Lower lobe of right lung (tissue), 2 donors: ENCODE measurements at regions not wholly inside any gene's neighbourhood (a gene's known extent, or its start where the extent isn't known, plus 50 kb on each side); places are given as distances from the start of the nearest gene placed in this dataset.

ENCODE experiments used
- ATAC-seq, 2 donors: fragments of 200-7000 bp; cut with Tn5 transposase; one replicate each; pipeline ENCODE4 v1.9.1; 2020 to 2022; ENCODE audit warnings: mild to moderate bottlenecking in 2 of 2, moderate library complexity in 2 of 2
- DNase-seq: peaks from one replicate; pipeline ENCODE4 v3.0.0-alpha.2; 2020
- H3K27ac ChIP-seq: fragments of 200-600 bp; one replicate; pipeline ENCODE4 v1.8.0; 2022
- H3K27me3 ChIP-seq: fragments of 200-600 bp; one replicate; pipeline ENCODE4 v1.8.0; 2022; ENCODE audit warnings: low read depth
- H3K36me3 ChIP-seq: fragments of 200-600 bp; one replicate; pipeline ENCODE4 v1.8.0; 2022; ENCODE audit warnings: mild to moderate bottlenecking
- H3K4me1 ChIP-seq: fragments of 200-600 bp; one replicate; pipeline ENCODE4 v1.8.0; 2022
- H3K4me3 ChIP-seq: fragments of 200-600 bp; one replicate; pipeline ENCODE4 v1.8.0; 2022; ENCODE audit warnings: mild to moderate bottlenecking
- H3K9me3 ChIP-seq: fragments of 200-600 bp; one replicate; pipeline ENCODE4 v1.8.0; 2022
- intact Hi-C: fragments of 100-400 bp; cut with DNase I; formaldehyde crosslinking; loops from one replicate; pipeline ENCODE4 v1.11.0; 2022
- TF ChIP-seq, protein P1 (sequence below): fragments of 200-600 bp; IDR thresholded peaks from one replicate; pipeline ENCODE4 v1.8.0; 2022; ENCODE audit warnings: antibody characterized with exemption, mild to moderate bottlenecking
- donor health status: DM: no; HTN: yes; CAD: no; lungs with severe emphysema.

DNA sequence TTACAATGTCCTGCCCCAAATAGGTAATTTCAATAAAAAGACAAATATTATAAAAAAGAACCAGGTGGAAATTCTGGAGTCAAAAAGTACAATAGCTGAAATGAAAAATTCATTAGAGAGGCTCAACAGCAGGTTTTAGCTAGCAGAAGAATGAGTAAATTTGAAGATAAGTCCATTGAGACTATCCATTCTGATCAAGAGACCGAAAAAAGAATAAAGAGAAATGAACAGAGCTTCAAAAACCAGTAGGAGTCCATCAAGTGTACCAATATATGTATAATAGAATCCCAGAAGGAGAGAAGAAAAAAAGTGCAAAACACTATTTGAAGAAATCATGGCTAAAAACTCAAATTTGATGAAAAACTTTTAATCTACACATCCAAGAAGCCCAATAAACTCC lies 60.5 kb upstream of the POMGNT2 start:
- no peak overlapping the region for H3K4me3 ChIP-seq
- H3K36me3 ChIP-seq: no peaks in the 10 kb centered on the region
- DNase-seq: no peak
- H3K27ac ChIP-seq: no peak overlapping the region
- TF ChIP-seq, protein P1, sequence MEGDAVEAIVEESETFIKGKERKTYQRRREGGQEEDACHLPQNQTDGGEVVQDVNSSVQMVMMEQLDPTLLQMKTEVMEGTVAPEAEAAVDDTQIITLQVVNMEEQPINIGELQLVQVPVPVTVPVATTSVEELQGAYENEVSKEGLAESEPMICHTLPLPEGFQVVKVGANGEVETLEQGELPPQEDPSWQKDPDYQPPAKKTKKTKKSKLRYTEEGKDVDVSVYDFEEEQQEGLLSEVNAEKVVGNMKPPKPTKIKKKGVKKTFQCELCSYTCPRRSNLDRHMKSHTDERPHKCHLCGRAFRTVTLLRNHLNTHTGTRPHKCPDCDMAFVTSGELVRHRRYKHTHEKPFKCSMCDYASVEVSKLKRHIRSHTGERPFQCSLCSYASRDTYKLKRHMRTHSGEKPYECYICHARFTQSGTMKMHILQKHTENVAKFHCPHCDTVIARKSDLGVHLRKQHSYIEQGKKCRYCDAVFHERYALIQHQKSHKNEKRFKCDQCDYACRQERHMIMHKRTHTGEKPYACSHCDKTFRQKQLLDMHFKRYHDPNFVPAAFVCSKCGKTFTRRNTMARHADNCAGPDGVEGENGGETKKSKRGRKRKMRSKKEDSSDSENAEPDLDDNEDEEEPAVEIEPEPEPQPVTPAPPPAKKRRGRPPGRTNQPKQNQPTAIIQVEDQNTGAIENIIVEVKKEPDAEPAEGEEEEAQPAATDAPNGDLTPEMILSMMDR: no peak
- peaks cover 17% of the 10 kb centered on the region for H3K4me1 ChIP-seq
- no peaks in the 10 kb centered on the region for H3K27me3 ChIP-seq
- peaks cover 13% of the 10 kb centered on the region for H3K9me3 ChIP-seq
- intact Hi-C loops: no loop called here
- ATAC-seq: no peak

DNA sequence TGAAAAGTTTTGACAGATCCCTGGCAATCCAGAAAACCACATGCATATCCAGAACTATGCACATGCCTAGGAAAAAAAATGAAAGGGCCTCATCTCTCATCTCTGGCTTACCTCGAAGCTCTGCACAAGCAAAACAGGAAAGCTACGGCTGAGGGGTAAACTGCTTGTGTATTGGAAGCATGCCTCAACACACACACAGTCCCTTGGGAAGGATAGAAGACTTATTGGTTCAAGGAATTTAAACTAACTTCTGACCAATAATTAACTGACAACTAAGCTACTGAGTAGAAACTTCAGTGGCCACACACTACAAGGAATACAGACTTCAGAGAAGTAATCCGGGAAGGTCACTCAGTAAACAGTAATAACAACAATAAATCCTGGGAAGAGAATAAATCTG lies 59.9 kb upstream of the POMGNT2 start:
- peaks cover 13% of the 10 kb centered on the region for H3K9me3 ChIP-seq
- intact Hi-C loops: no loop called here
- H3K27me3 ChIP-seq: no peaks in the 10 kb centered on the region
- no peak for ATAC-seq
- H3K27ac ChIP-seq: no peak overlapping the region
- DNase-seq: no peak
- H3K4me1 ChIP-seq: peaks cover 17% of the 10 kb centered on the region
- no peaks in the 10 kb centered on the region for H3K36me3 ChIP-seq
- TF ChIP-seq, protein P1: no peak
- no peak overlapping the region for H3K4me3 ChIP-seq

DNA sequence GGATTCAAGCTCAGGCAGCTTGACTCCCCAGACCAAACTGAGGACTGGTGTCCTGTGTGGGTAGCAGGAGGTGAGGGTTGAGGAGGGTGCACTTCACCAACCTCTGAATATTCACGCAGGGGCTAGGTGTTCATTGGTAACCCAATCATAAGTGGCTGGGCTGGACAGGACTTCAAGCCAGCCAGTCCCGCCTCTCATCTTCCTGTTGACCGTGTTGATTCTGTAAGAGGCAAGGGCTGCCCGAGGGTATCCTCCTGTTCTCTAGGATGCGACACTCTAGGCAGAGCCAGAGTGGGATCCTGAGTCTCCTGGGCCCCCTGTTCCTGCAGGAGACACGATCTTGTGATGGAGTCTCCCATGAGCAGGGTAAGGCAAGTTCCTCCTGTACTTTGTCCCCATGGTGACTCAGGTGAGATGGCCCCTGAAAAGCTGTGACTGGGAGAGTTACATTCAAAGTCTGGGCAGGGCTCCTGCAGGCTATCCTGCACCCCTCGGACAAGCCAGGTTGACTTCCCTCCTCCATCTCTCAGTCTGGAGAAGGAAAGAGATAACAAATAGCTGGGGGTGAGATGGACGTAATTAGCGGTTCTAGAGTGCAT lies 58.1 kb upstream of the POMGNT2 start:
- H3K27me3 ChIP-seq: no peaks in the 10 kb centered on the region
- DNase-seq (no peak), ATAC-seq (no peak)
- peaks cover 13% of the 10 kb centered on the region for H3K9me3 ChIP-seq
- TF ChIP-seq, protein P1: no peak
- peaks cover 17% of the 10 kb centered on the region for H3K4me1 ChIP-seq
- no peaks in the 10 kb centered on the region for H3K36me3 ChIP-seq
- no peak overlapping the region for H3K27ac ChIP-seq
- intact Hi-C loops: no loop called here
- no peak overlapping the region for H3K4me3 ChIP-seq

DNA sequence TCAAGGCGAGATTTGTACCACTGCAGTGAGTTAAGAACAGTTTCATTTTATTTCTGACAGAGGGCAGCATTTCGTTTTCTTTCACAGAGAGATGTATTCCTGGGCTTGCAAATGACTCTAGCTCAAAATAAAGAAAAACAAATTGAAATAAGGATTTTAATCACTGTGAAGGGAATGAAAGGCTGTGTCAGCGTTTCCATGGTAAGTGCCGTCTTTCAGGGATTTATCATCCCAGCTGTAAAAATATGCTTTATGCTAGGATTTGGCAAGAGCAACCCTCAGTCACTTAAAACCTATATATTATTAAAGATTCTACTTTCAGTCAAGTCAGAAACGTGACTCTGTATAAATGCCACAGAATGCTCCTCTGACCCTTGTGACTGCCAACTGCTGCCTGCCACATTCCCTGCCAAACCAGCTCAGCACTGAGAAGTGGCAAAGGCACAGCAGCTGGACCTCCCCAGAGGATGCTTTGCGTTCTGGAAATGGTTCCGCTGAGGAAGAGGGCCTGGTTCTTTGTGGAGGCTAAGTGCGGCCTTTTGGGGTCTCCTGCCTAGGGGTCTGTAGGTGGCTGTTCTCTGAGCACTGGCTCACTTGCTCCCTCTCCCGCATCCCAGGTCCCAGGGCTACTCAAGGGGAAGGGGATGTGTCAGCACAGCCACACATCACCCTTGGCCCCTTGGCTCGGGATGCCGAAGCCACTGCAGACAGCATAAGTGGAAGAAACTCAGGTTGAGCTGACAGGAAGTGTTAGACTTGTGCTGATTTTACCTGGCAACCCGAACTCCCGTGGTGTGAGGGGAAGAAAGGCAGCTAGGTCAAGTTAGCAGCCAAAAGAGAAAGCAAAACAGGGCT lies 56.6 kb upstream of the POMGNT2 start:
- peak overlapping the region; percentile 76 for H3K27ac ChIP-seq
- TF ChIP-seq, protein P1: peak; percentile 53
- ATAC-seq: peak; percentile 29 to 54
- peaks cover 13% of the 10 kb centered on the region for H3K9me3 ChIP-seq
- no peaks in the 10 kb centered on the region for H3K36me3 ChIP-seq
- no peak for DNase-seq
- intact Hi-C loops: no loop called here
- peaks cover 17% of the 10 kb centered on the region for H3K4me1 ChIP-seq
- H3K27me3 ChIP-seq: no peaks in the 10 kb centered on the region
- H3K4me3 ChIP-seq: no peak overlapping the region

DNA sequence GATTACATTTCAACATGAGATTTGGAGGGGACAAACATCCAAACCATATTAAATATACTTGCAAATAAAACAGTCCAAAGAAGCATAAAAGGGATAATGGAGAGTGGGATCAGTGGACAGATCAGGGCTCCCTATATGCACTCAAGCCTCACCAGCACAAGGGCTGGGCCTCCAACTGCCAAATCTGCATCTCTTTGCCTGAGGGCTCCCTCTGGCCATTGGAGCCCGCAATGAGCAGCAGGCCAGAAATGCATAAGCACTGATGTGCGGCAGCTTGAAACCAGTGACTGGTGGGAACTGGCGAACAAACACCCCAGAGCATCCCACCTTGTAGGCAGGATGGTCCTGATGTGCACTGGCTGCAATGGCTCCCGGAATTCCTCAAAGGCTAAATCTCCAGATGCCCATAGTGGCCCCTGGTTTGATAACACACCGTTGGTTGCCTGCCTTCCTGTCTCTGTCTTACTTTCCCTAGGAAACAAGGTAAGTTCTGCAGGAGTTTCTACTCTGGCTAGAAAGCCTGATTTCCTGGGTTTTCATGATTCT lies 55.9 kb upstream of the POMGNT2 start:
- Histone ChIP-seq H3K4me1 (peaks cover 17% of the 10 kb centered on the region), H3K27me3 (no peaks in the 10 kb centered on the region), H3K4me3 (no peak overlapping the region), H3K36me3 (no peaks in the 10 kb centered on the region), H3K27ac (no peak overlapping the region), H3K9me3 (peaks cover 11% of the 10 kb centered on the region)
- ATAC-seq: no peak
- intact Hi-C loops: no loop called here
- no peak for DNase-seq
- TF ChIP-seq, protein P1: no peak
